Gastroesophageal sphincter (tissue), 4 donors: ENCODE measurements at regions not wholly inside any gene's neighbourhood (a gene's known extent, or its start where the extent isn't known, plus 50 kb on each side); places are given as distances from the start of the nearest gene placed in this dataset.

Source experiments
- ATAC-seq: fragments of 150-250 bp; one replicate; pipeline ENCODE4 v1.9.1; 2016; ENCODE audit warnings: mild to moderate bottlenecking, moderate library complexity
- H3K27ac ChIP-seq, 4 donors: fragments of 200-600 bp; sonication (generic) in 3 of 4; 1 replicate in 3 of 4; 2 replicates in 1 of 4; pipeline ENCODE4 v1.5.1; 2016 to 2019
- H3K27me3 ChIP-seq: fragments of 200-600 bp; sonication (generic); one replicate; pipeline ENCODE4 v1.5.1; 2019
- H3K36me3 ChIP-seq, 2 donors: fragments of 200-600 bp; sonication (generic); one replicate each; pipeline ENCODE4 v1.5.1; 2019; ENCODE audit warnings: control low read depth in 1 of 2
- H3K4me1 ChIP-seq, 3 donors: fragments of 200-600 bp; sonication (generic); 1 replicate in 2 of 3; 2 replicates in 1 of 3; pipeline ENCODE4 v1.5.1; 2016 to 2019; ENCODE audit warnings: control low read depth in 2 of 3
- H3K4me3 ChIP-seq, 2 donors: fragments of 200-600 bp; sonication (generic); one replicate each; pipeline ENCODE4 v1.5.1; 2019; ENCODE audit warnings: mild to moderate bottlenecking in 1 of 2, moderate library complexity in 1 of 2
- H3K9me3 ChIP-seq, 3 donors: fragments of 200-600 bp; sonication (generic); one replicate each; pipeline ENCODE4 v1.5.1; 2017 to 2019; ENCODE audit warnings: control low read depth in 2 of 3
- CTCF ChIP-seq, 4 experiments: fragments of 200-600 bp in 2 of 4; fragments of 450-650 bp in 2 of 4; sonication (generic) in 1 of 4; IDR thresholded peaks; one replicate each; pipeline ENCODE4 v1.5.1; 2017 to 2019; ENCODE audit warnings: antibody characterized with exemption in 4 of 4, mild to moderate bottlenecking in 2 of 4, moderate library complexity in 2 of 4
- EP300 ChIP-seq: sonication (generic); formaldehyde crosslinking; IDR thresholded peaks from one replicate; pipeline ENCODE4 v1.6.1; 2017; ENCODE audit warnings: antibody characterized with exemption, mild to moderate bottlenecking
- POLR2A ChIP-seq, 2 donors: fragments of 450-650 bp; IDR thresholded peaks; one replicate each; pipeline ENCODE4 v1.6.1; 2017; ENCODE audit warnings: antibody characterized with exemption in 2 of 2, mild to moderate bottlenecking in 2 of 2, moderate library complexity in 1 of 2
- POLR2AphosphoS5 ChIP-seq: sonication (generic); formaldehyde crosslinking; IDR thresholded peaks from one replicate; pipeline ENCODE4 v1.6.1; 2017; ENCODE audit warnings: antibody characterized with exemption
- WGBS, 2 donors: methylation state at CpG; one replicate each; pipeline ENCODE4 v1.1.5; 2018; ENCODE audit warnings: low coverage in 1 of 2; 5-methylcytosine and 5-hydroxymethylcytosine counted together

DNA sequence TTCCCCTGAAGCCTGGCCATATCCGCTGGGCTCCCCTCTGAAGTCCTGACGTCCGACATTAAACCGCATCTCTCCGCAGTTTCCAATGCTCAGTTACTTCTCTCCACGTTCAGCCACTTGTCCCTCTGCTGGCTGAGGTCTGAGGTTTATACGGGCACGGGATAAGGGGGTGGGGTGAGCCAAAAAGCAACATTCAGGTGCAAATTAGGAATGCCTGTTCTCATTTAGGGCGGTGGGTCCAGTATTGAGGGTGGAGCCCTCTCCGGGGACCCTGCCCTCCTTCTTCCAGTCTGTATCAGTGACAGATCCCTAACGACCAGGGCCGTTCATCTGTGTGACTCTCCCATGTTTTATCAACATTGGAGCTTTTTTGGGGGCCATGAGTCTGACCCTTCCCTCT is 1454.4 kb downstream of the HACE1 start:
- Histone ChIP-seq H3K9me3 (peaks cover 0 to 4% (median 0%) of the 10 kb centered on the region in 3 donors), H3K36me3 (no peaks in the 10 kb centered on the region), H3K27me3 (no peaks in the 10 kb centered on the region), H3K27ac (no peak overlapping the region), H3K4me3 (no peak overlapping the region), H3K4me1 (no peaks in the 10 kb centered on the region)
- WGBS, 2 donors = 76 to 82% methylated on average over 5 to 11 of the region's 12 CpGs
- TF ChIP-seq EP300 (no peak), POLR2A (IDR thresholded peaks at IDR 0.05) (no peak), POLR2AphosphoS5 (no peak), CTCF (IDR thresholded peaks at IDR 0.05) (no peak)
- ATAC-seq = no peak

- Histone ChIP-seq H3K4me3 (no peak overlapping the region), H3K9me3 (peaks cover 0 to 7% (median 0%) of the 10 kb centered on the region in 3 donors), H3K4me1 (no peaks in the 10 kb centered on the region), H3K27me3 (no peaks in the 10 kb centered on the region), H3K27ac (no peak overlapping the region), H3K36me3 (no peaks in the 10 kb centered on the region)
- ATAC-seq = no peak
- no peak for TF ChIP-seq POLR2AphosphoS5
- no peak for TF ChIP-seq POLR2A (IDR thresholded peaks at IDR 0.05)
- no peak for TF ChIP-seq CTCF (IDR thresholded peaks at IDR 0.05)
- TF ChIP-seq EP300 = no peak
- WGBS, 2 donors = 94 to 100% methylated on average over 3 to 8 of the region's 8 CpGs
Measured at GRCh38 chr6:103404799-103405198, 1454.9 kb downstream of the HACE1 start.

- H3K36me3 ChIP-seq = no peaks in the 10 kb centered on the region
- no peak for ATAC-seq
- no peak for TF ChIP-seq EP300
- no peak for TF ChIP-seq CTCF (IDR thresholded peaks at IDR 0.05)
- no peak for TF ChIP-seq POLR2AphosphoS5
- TF ChIP-seq POLR2A (IDR thresholded peaks at IDR 0.05) = no peak
- WGBS, 2 donors = 60% methylated on average over 1 of the region's 2 CpGs; no CpG with 5 or more reads in 1 of the 2 donors
- no peak overlapping the region for H3K27ac ChIP-seq
- H3K4me1 ChIP-seq = no peaks in the 10 kb centered on the region
- H3K27me3 ChIP-seq = no peaks in the 10 kb centered on the region
- H3K9me3 ChIP-seq = peaks cover 0 to 10% (median 0%) of the 10 kb centered on the region in 3 donors
- no peak overlapping the region for H3K4me3 ChIP-seq
Measured at GRCh38 chr6:103396768-103397167, 1463.0 kb downstream of the HACE1 start.

DNA sequence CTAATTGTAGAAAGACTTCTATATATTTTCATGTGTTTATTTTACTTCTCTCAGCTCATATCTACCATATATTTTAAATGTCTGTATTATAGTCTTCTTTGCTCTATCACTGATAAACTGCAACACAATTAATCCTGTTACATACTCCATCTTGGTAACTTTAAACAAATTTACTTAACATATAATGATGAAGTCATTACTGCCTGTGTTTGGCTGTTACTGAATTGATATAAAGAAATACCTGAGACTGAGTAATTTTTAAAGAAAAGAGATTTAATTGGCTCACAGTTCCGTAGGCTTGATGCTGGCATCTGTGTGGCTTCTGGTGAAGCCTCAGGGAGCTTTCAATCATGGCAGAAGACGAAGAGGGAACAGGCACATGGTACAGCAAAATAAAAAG is 1480.4 kb downstream of the HACE1 start:
- 58 to 81% methylated on average over 2 of the region's 2 CpGs for WGBS, 2 donors
- Histone ChIP-seq H3K4me1 (no peaks in the 10 kb centered on the region), H3K4me3 (no peak overlapping the region), H3K36me3 (no peaks in the 10 kb centered on the region), H3K27me3 (no peaks in the 10 kb centered on the region), H3K9me3 (peaks cover 0 to 5% (median 0%) of the 10 kb centered on the region in 3 donors), H3K27ac (no peak overlapping the region)
- no peak for TF ChIP-seq POLR2A (IDR thresholded peaks at IDR 0.05)
- no peak for TF ChIP-seq POLR2AphosphoS5
- TF ChIP-seq EP300 = no peak
- TF ChIP-seq CTCF (IDR thresholded peaks at IDR 0.05) = no peak
- ATAC-seq = no peak

DNA sequence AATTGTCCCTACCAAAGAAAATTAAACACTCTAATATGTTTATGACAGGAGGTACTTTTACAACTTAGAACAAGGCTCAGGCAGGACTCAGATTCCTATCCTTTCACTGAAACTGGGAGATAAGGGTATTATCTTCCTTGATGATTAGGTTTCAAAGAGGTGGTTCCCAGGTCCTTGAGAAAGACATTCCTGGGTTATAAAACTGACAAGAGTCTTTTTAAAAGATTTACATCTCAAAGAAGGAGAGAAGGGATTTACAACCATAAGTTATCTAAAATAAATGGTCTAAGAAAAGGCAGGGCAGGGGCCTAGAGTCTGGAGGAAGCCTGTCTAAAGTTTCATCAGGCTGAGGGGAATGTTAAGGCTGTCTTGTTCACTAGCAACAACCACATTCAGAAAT is 1492.5 kb downstream of the HACE1 start:
- ATAC-seq = no peak
- no peaks in the 10 kb centered on the region for H3K36me3 ChIP-seq
- TF ChIP-seq POLR2A (IDR thresholded peaks at IDR 0.05) (no peak), EP300 (no peak), POLR2AphosphoS5 (no peak), CTCF (IDR thresholded peaks at IDR 0.05) (no peak)
- no peak overlapping the region for H3K4me3 ChIP-seq
- no peaks in the 10 kb centered on the region for H3K4me1 ChIP-seq
- no peaks in the 10 kb centered on the region for H3K9me3 ChIP-seq
- H3K27me3 ChIP-seq = no peaks in the 10 kb centered on the region
- H3K27ac ChIP-seq = no peak overlapping the region
